DOHH2 (cell line): ENCODE measurements at regions not wholly inside any gene's neighbourhood (a gene's known extent, or its start where the extent isn't known, plus 50 kb on each side); places are given as distances from the start of the nearest gene placed in this dataset.

Source experiments
- H3F3A ChIP-seq: fragments of 200-600 bp; sonication (generic), shearing (Covaris generic); 2 replicates; pipeline ENCODE4 v1.6.0; 2016; ENCODE audit warnings: antibody characterized with exemption, mild to moderate bottlenecking; ENCODE audit not compliant: control insufficient read depth, insufficient read depth
- H3K27ac ChIP-seq: fragments of 200-600 bp; sonication (generic); 2 replicates; pipeline ENCODE4 v1.5.1; 2014; ENCODE audit warnings: low read depth, mild to moderate bottlenecking, low read length, moderate library complexity
- H3K27me3 ChIP-seq: fragments of 200-600 bp; sonication (generic); 2 replicates; pipeline ENCODE4 v1.6.1; 2014; ENCODE audit warnings: mild to moderate bottlenecking, low read length, mixed read lengths; ENCODE audit not compliant: control insufficient read depth
- H3K36me3 ChIP-seq: fragments of 200-600 bp; sonication (generic); 2 replicates; pipeline ENCODE4 v1.6.1; 2014; ENCODE audit warnings: mild to moderate bottlenecking, low read length, moderate library complexity, mixed read lengths; ENCODE audit not compliant: control insufficient read depth
- H3K4me1 ChIP-seq: fragments of 200-600 bp; sonication (generic); 2 replicates; pipeline ENCODE4 v1.6.1; 2014; ENCODE audit warnings: mild to moderate bottlenecking, low read length, mixed read lengths; ENCODE audit not compliant: control insufficient read depth
- H3K4me2 ChIP-seq: fragments of 200-600 bp; sonication (generic); 2 replicates; pipeline ENCODE4 v1.6.0; 2014; ENCODE audit warnings: mild to moderate bottlenecking, low read length, moderate library complexity
- H3K4me3 ChIP-seq: fragments of 200-600 bp; sonication (generic); 2 replicates; pipeline ENCODE4 v1.5.1; 2014; ENCODE audit warnings: mild to moderate bottlenecking, low read length, mixed read lengths
- H3K79me2 ChIP-seq: fragments of 200-600 bp; sonication (generic); 2 replicates; pipeline ENCODE4 v1.6.1; 2014; ENCODE audit warnings: mild to moderate bottlenecking, low read length, mixed read lengths; ENCODE audit not compliant: control insufficient read depth
- H3K9me2 ChIP-seq: fragments of 200-600 bp; sonication (generic); replicated peaks from 2 replicates; pipeline ENCODE4 v1.6.1; 2014; ENCODE audit warnings: mild to moderate bottlenecking, low read length, mixed read lengths; ENCODE audit not compliant: control insufficient read depth
- H3K9me3 ChIP-seq: fragments of 200-600 bp; sonication (generic); 2 replicates; pipeline ENCODE4 v1.6.1; 2014; ENCODE audit warnings: antibody characterized with exemption, low read length, mixed read lengths; ENCODE audit not compliant: control insufficient read depth, insufficient read depth
- H4K20me1 ChIP-seq: fragments of 200-600 bp; sonication (generic); 2 replicates; pipeline ENCODE4 v1.6.0; 2014; ENCODE audit warnings: low read depth, mild to moderate bottlenecking, antibody characterized with exemption, low read length, moderate library complexity; ENCODE audit not compliant: control insufficient read depth, insufficient read depth
- EZH2phosphoT487 ChIP-seq: fragments of 200-600 bp; sonication (generic); IDR thresholded peaks from 2 replicates; pipeline ENCODE4 v1.6.1; 2017; ENCODE audit warnings: borderline replicate concordance, mild to moderate bottlenecking, antibody characterized with exemption, low read length, moderate library complexity, mixed read lengths
- TF ChIP-seq, protein P1 (sequence below): fragments of 200-600 bp; sonication (generic); IDR thresholded peaks from one replicate; pipeline ENCODE4 v1.5.1; 2014; ENCODE audit warnings: antibody characterized with exemption, mild to moderate bottlenecking, low read depth, low read length; ENCODE audit not compliant: poor library complexity, severe bottlenecking

DNA sequence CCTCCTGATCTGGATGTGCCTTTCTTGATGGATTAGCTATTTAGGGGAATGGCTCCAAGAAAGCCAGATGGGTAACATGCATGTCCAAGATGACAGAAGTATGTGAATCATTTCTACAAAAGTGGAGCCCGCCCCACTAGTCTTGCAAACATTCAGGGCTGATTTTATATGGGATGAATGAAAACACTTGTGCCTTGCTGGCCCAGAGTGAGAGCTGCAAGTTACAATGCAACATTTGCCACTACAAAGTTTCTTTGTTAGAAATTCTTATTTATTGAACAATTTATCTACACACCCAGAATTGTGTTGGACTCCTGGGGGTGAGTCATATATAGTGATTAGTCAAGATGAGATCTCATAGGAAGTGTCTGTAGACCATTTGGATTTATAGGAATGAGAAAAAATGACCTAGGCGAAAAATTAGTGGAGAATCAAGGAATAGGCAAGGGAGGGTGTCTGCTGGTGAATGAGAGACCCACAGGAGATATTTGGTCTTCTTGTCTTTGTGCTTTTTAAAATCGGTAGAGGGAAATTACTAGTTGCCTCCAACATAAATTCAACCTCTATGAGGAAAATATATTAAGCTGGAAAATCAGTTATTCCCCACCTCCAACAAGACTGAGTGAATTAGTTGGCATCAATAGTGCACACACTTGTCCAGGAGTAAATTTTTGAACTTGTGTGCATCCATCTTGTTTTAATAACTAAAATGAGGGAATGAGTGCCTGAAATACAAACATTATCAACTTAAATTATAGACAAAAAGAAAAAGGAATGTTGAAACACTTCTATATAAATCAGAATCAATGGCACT, 53.5 kb upstream of the DCBLD2 start:
- Histone ChIP-seq H4K20me1 (no peaks in the 10 kb centered on the region), H3K27ac (no peak overlapping the region), H3K4me1 (no peaks in the 10 kb centered on the region), H3K9me3 (no peaks in the 10 kb centered on the region), H3K27me3 (no peaks in the 10 kb centered on the region), H3K4me2 (no peak overlapping the region), H3K4me3 (no peak overlapping the region), H3F3A (no peaks in the 10 kb centered on the region), H3K9me2 (no peaks in the 10 kb centered on the region), H3K36me3 (no peaks in the 10 kb centered on the region), H3K79me2 (no peaks in the 10 kb centered on the region)
- TF ChIP-seq, protein P1, sequence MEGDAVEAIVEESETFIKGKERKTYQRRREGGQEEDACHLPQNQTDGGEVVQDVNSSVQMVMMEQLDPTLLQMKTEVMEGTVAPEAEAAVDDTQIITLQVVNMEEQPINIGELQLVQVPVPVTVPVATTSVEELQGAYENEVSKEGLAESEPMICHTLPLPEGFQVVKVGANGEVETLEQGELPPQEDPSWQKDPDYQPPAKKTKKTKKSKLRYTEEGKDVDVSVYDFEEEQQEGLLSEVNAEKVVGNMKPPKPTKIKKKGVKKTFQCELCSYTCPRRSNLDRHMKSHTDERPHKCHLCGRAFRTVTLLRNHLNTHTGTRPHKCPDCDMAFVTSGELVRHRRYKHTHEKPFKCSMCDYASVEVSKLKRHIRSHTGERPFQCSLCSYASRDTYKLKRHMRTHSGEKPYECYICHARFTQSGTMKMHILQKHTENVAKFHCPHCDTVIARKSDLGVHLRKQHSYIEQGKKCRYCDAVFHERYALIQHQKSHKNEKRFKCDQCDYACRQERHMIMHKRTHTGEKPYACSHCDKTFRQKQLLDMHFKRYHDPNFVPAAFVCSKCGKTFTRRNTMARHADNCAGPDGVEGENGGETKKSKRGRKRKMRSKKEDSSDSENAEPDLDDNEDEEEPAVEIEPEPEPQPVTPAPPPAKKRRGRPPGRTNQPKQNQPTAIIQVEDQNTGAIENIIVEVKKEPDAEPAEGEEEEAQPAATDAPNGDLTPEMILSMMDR: no peak
- TF ChIP-seq EZH2phosphoT487: no peak

DNA sequence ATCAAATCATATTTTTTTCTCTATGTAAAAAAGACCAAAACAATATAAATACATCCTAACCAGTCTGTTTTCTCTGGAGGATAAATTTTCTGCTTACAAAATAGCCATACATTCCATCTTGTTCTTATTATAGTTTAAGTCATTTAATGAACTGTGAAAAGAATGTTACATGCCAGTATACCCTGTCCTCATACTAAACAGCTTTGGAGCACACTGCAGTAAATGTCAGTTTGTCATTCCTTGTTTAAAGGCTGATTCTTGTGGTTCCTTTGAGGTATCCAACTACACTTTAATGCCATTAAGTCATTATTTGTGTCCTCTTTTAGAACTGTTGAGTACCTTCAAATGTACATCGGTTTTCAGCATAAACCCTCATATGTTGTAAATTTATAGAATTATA, 52.7 kb upstream of the DCBLD2 start:
- H3K4me3 ChIP-seq: no peak overlapping the region
- no peaks in the 10 kb centered on the region for H3K9me3 ChIP-seq
- TF ChIP-seq EZH2phosphoT487: no peak
- TF ChIP-seq, protein P1: no peak
- H3K36me3 ChIP-seq: no peaks in the 10 kb centered on the region
- H3F3A ChIP-seq: no peaks in the 10 kb centered on the region
- no peak overlapping the region for H3K4me2 ChIP-seq
- H3K27me3 ChIP-seq: no peaks in the 10 kb centered on the region
- no peaks in the 10 kb centered on the region for H4K20me1 ChIP-seq
- H3K27ac ChIP-seq: no peak overlapping the region
- no peaks in the 10 kb centered on the region for H3K79me2 ChIP-seq
- H3K9me2 ChIP-seq: no peaks in the 10 kb centered on the region
- H3K4me1 ChIP-seq: no peaks in the 10 kb centered on the region

DNA sequence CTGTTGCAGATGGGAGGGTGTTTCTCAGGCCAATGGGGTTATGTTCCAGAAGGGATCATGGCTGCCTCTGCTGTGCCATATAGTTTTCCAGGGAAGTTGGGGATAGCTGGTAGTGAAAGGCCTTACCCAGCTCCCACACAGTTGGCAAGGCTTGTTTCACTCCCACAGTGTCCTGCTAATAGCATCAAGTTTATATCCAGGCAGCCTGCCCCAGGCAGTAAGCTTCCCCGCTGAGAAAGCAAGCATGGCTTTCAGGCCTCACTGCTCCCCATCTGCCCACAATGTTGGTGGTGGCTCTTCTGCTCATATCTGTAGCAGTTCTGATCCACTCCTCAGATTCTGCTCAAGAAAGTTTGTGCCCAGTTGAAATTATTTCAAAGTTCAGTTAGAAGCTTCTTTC, 50.9 kb upstream of the DCBLD2 start:
- H3K36me3 ChIP-seq: no peaks in the 10 kb centered on the region
- no peaks in the 10 kb centered on the region for H4K20me1 ChIP-seq
- H3K9me2 ChIP-seq: no peaks in the 10 kb centered on the region
- H3K9me3 ChIP-seq: no peaks in the 10 kb centered on the region
- no peaks in the 10 kb centered on the region for H3K27me3 ChIP-seq
- H3K4me1 ChIP-seq: no peaks in the 10 kb centered on the region
- no peaks in the 10 kb centered on the region for H3K79me2 ChIP-seq
- H3K4me2 ChIP-seq: no peak overlapping the region
- TF ChIP-seq, protein P1: no peak
- no peak for TF ChIP-seq EZH2phosphoT487
- H3K27ac ChIP-seq: no peak overlapping the region
- H3F3A ChIP-seq: no peaks in the 10 kb centered on the region
- no peak overlapping the region for H3K4me3 ChIP-seq
